ENCODE measurements at regions not wholly inside any gene's neighbourhood (a gene's known extent, or its start where the extent isn't known, plus 50 kb on each side); places are given as distances from the start of the nearest gene placed in this dataset.
"Not testable (repeated sequence)": the region's sequence is repeated elsewhere in the genome, so short reads cannot be mapped to it uniquely, and the experiment has no call there.

DNA sequence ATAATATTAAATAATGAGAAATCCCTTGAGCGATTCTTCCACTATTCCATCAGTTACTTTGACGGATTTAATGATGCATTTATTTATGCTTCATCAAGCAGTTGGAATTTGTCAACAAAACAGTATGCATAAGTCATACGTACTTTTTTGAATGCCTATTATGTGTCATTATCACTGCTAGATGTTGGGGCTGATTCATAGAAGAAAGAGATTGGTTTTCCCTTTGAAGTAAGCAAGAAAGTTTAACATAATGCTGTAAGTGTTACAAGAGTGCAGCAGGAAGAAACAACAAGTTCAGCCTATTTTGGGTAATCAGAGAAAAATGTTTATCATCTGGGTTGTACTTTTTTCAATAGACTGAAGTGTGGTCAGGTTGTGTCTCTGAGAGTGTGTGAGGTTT is 121.2 kb upstream of the RANBP3L start:
- Histone ChIP-seq H3K36me3 (ENCODE audit: low read depth, missing control alignments) (no peaks in the 10 kb centered on the region), H3K4me3 (no peak overlapping the region), H3K27ac (no peak overlapping the region), H3K27me3 (no peaks in the 10 kb centered on the region), H3K9me3 (no peaks in the 10 kb centered on the region), H3K4me1 (no peaks in the 10 kb centered on the region)
- DNase-seq, result no peak
- TF ChIP-seq, protein P1, sequence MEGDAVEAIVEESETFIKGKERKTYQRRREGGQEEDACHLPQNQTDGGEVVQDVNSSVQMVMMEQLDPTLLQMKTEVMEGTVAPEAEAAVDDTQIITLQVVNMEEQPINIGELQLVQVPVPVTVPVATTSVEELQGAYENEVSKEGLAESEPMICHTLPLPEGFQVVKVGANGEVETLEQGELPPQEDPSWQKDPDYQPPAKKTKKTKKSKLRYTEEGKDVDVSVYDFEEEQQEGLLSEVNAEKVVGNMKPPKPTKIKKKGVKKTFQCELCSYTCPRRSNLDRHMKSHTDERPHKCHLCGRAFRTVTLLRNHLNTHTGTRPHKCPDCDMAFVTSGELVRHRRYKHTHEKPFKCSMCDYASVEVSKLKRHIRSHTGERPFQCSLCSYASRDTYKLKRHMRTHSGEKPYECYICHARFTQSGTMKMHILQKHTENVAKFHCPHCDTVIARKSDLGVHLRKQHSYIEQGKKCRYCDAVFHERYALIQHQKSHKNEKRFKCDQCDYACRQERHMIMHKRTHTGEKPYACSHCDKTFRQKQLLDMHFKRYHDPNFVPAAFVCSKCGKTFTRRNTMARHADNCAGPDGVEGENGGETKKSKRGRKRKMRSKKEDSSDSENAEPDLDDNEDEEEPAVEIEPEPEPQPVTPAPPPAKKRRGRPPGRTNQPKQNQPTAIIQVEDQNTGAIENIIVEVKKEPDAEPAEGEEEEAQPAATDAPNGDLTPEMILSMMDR (IDR thresholded peaks at IDR 0.05), result no peak
- TF ChIP-seq POLR2A (IDR thresholded peaks at IDR 0.05), result no peak
- intact Hi-C loops (cut with DNase I; ENCODE audit: low total_unique reads), result no loop called here
- 78 to 79% methylated on average over 3 of the region's 3 CpGs for WGBS, 2 donors

DNA sequence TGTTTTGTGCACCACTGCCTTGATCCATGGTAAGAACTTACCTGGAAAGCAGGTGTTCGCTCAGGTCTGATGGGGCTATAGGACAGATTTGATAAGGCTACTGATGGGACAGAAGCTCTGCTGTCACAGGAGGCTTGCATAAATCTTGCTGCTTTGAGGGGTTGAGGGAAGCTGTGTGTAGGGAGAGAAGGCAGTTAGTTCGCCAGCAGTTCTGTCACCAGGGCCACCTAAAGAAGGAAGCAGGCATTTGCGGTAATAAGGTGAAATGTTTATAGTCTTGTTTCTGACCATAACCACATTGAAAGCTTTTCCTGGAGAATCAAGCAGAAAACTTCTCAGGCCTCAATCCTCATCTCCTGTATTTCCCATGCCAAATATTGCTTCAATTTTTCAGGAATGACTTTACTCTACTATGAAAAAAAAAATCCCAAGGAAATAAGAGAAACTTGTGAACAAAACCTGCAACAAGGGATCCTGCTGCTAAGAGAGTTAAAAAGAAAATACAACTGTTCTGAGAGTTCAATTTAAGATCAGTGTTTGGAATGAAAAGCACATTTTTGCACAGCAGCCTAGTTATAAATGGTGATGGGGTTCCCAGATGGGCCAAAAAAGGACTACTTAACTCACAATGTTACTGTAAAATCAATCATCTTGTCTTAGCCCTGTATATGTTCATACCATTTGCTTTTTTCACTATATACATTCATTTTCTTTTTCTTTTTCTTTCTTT is 122.0 kb upstream of the RANBP3L start:
- no peak for DNase-seq
- WGBS, 2 donors, result 54 to 61% methylated on average over 3 of the region's 3 CpGs
- no peaks in the 10 kb centered on the region for H3K4me1 ChIP-seq
- H3K36me3 ChIP-seq (ENCODE audit: low read depth, missing control alignments), result no peaks in the 10 kb centered on the region
- H3K9me3 ChIP-seq, result no peaks in the 10 kb centered on the region
- H3K27me3 ChIP-seq, result no peaks in the 10 kb centered on the region
- TF ChIP-seq POLR2A (IDR thresholded peaks at IDR 0.05), result no peak
- TF ChIP-seq, protein P1 (IDR thresholded peaks at IDR 0.05), result no peak
- intact Hi-C loops (cut with DNase I; ENCODE audit: low total_unique reads), result no loop called here
- no peak overlapping the region for H3K27ac ChIP-seq
- H3K4me3 ChIP-seq, result no peak overlapping the region

DNA sequence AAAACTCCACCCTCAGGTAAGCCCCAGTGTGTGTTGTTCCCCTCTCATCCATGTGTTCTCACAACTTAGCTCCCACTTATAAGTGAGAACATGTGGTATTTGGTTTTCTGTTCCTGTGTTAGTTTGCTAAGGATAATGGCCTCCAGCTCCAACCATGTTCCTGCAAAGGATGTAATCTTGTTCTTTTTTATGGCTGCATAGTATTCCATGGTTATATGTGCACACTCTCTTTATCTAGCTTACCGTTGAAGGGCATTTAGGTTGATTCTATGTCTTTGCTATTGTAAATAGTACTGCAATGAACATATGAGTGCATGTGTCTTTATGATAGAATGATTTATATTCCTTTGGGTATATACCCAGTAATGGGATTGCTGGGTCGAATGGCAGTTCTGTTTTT is 124.4 kb upstream of the RANBP3L start:
- H3K27ac ChIP-seq; intact Hi-C loops (cut with DNase I; ENCODE audit: low total_unique reads); DNase-seq; H3K27me3 ChIP-seq; H3K9me3 ChIP-seq; H3K4me1 ChIP-seq; H3K4me3 ChIP-seq; H3K36me3 ChIP-seq (ENCODE audit: low read depth, missing control alignments): not testable (repeated sequence)
- 88 to 89% methylated on average over 2 of the region's 2 CpGs for WGBS, 2 donors

DNA sequence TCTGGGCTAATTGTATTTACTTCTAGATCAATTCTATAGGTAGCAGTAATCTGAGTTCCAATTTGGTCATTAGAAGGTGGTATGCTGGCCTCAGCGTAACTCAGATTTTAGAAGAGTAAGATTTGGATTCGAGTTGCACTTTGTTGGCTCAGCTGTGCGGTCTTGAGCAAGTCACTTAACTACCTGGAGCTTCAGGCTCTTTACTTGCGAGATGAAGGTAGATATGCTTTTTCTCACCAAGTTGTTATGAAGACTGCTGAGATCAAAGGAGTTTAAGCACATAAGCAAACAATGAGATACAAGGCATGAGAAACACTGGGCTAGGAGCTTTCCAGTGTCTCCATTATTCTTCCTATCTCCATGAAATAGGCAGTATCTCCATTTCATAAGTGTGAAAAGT is 133.8 kb upstream of the RANBP3L start:
- WGBS, 2 donors, result 96 to 99% methylated on average over 4 of the region's 4 CpGs
- no peaks in the 10 kb centered on the region for H3K9me3 ChIP-seq
- H3K4me1 ChIP-seq, result no peaks in the 10 kb centered on the region
- no peak overlapping the region for H3K4me3 ChIP-seq
- DNase-seq, result no peak
- no peaks in the 10 kb centered on the region for H3K27me3 ChIP-seq
- no peak for TF ChIP-seq POLR2A (IDR thresholded peaks at IDR 0.05)
- TF ChIP-seq, protein P1 (IDR thresholded peaks at IDR 0.05), result no peak
- H3K36me3 ChIP-seq (ENCODE audit: low read depth, missing control alignments), result no peaks in the 10 kb centered on the region
- no peak overlapping the region for H3K27ac ChIP-seq
- intact Hi-C loops (cut with DNase I; ENCODE audit: low total_unique reads), result no loop called here

DNA sequence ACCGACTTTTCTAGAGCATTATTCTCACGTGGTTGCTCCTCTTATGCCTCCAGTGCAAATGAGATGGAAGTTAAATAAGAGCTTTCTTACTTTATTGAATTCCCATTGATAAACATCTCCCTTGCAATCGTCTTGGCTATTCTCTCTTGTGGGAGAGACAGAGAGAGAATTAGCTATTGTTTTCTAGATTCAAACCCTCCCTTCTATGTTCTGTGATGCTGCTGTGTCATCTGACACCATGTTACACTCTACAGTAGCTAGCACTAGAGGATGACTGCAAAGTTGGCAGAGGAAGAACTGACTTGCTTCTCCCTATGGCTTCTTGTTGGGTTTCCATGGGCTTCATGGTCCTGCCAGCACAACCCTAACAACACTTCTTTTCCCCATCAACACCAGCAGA is 134.6 kb upstream of the RANBP3L start:
- 71 to 77% methylated on average over 3 of the region's 3 CpGs for WGBS, 2 donors
- intact Hi-C loops (cut with DNase I; ENCODE audit: low total_unique reads), result no loop called here
- no peak for DNase-seq
- no peak overlapping the region for H3K4me3 ChIP-seq
- TF ChIP-seq, protein P1 (IDR thresholded peaks at IDR 0.05), result no peak
- no peak for TF ChIP-seq POLR2A (IDR thresholded peaks at IDR 0.05)
- no peaks in the 10 kb centered on the region for H3K27me3 ChIP-seq
- H3K9me3 ChIP-seq, result no peaks in the 10 kb centered on the region
- H3K4me1 ChIP-seq, result no peaks in the 10 kb centered on the region
- no peak overlapping the region for H3K27ac ChIP-seq
- no peaks in the 10 kb centered on the region for H3K36me3 ChIP-seq (ENCODE audit: low read depth, missing control alignments)

All from testis (tissue), 2 donors.